A673 (cell line): ENCODE measurements at regions not wholly inside any gene's neighbourhood (a gene's known extent, or its start where the extent isn't known, plus 50 kb on each side); places are given as distances from the start of the nearest gene placed in this dataset.

Experiments used
- BruUV-seq: library from RNA; stranded (reverse); fragments of 400-500 nt; replicated peaks from 2 replicates; lab custom pipeline; 2021; lab: Mats Ljungman, UMichigan
- CTCF ChIA-PET: fragments of 300-600 bp; sonication (Branson Sonifier 250); formaldehyde crosslinking; loops from one replicate; lab custom pipeline; 2022; ENCODE audit warnings: antibody characterized with exemption; lab: Charles Lee
- POLR2A ChIA-PET: fragments of 300-600 bp; sonication (Branson Sonifier 250); formaldehyde crosslinking; loops from one replicate; lab custom pipeline; 2022; ENCODE audit warnings: antibody characterized with exemption; ENCODE audit not compliant: low non-redundant PET; lab: Charles Lee
- DNase-seq: peaks from one replicate; pipeline ENCODE4 v3.0.0-alpha.2; 2015; ENCODE audit warnings: low spot score
- H3K27ac ChIP-seq: fragments of 200-600 bp; sonication (generic); 2 replicates; pipeline ENCODE4 v1.5.1; 2016; ENCODE audit warnings: mixed run types, low read depth, mild to moderate bottlenecking, mixed read lengths, antibody characterized with exemption, low read length; ENCODE audit not compliant: poor library complexity, severe bottlenecking
- H3K27me3 ChIP-seq: fragments of 200-600 bp; sonication (generic); replicated peaks from 2 replicates; pipeline ENCODE4 v1.6.1; 2017; ENCODE audit warnings: mixed run types, low read depth, mild to moderate bottlenecking, mixed read lengths, antibody characterized with exemption, low read length; ENCODE audit not compliant: insufficient read depth, poor library complexity
- H3K36me3 ChIP-seq: fragments of 200-600 bp; sonication (generic); 2 replicates; pipeline ENCODE4 v1.6.1; 2016; ENCODE audit warnings: mixed run types, mild to moderate bottlenecking, mixed read lengths, antibody characterized with exemption, low read length; ENCODE audit not compliant: insufficient read depth, poor library complexity, severe bottlenecking
- H3K4me1 ChIP-seq: fragments of 200-600 bp; sonication (generic); 2 replicates; pipeline ENCODE4 v1.6.1; 2017; ENCODE audit warnings: mixed run types, mild to moderate bottlenecking, mixed read lengths, antibody characterized with exemption, low read length; ENCODE audit not compliant: insufficient read depth, poor library complexity, severe bottlenecking
- H3K4me3 ChIP-seq: fragments of 200-600 bp; sonication (generic); 2 replicates; pipeline ENCODE4 v1.5.1; 2016; ENCODE audit warnings: low read depth, mixed run types, mild to moderate bottlenecking, mixed read lengths, low read length; ENCODE audit not compliant: poor library complexity, severe bottlenecking
- H3K9me3 ChIP-seq: fragments of 200-600 bp; sonication (generic); 2 replicates; pipeline ENCODE4 v1.6.1; 2016; ENCODE audit warnings: mixed run types, low read depth, mild to moderate bottlenecking, mixed read lengths, antibody characterized with exemption, low read length; ENCODE audit not compliant: poor library complexity, severe bottlenecking
- CTCF ChIP-seq: fragments of 300-800, 200-600 bp; sonication (generic); conservative IDR thresholded peaks from 2 replicates; pipeline ENCODE4 v1.5.1; 2017; ENCODE audit warnings: low read depth, mild to moderate bottlenecking, antibody characterized with exemption, low read length, moderate library complexity, mixed read lengths
- EZH2 ChIP-seq: fragments of 200-600 bp; sonication (generic); IDR thresholded peaks from 2 replicates; pipeline ENCODE4 v1.6.1; 2017; ENCODE audit warnings: borderline replicate concordance, low read depth, mild to moderate bottlenecking, mixed read lengths, antibody characterized with exemption, low read length; ENCODE audit not compliant: poor library complexity, severe bottlenecking
- intact Hi-C: fragments of 100-400 bp; cut with micrococcal nuclease; formaldehyde crosslinking; loops from one replicate; pipeline ENCODE4 v1.10.0; 2022; ENCODE audit not compliant: unreplicated experiment

DNA sequence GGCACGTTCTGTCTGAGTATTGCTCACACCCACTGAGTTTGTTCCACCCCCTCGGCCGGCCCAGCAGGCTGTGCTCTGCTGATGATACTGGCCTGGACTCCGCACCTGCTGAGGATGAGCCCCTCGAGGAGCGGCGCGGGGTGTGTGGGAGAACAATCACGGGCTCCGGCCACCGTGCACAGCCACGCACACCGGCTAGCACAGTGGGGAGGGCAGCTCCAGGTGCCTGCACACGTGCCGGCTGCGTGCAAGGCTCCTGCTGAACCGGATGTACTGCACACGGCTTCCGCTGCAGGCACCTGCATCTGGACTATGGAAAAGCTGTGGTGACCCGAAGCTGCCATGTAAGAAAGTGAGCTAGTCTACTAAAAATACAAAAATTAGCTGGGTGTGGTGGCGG is 485.2 kb upstream of the CDH9 start:
- Histone ChIP-seq H3K4me3 (no peak overlapping the region), H3K4me1 (no peaks in the 10 kb centered on the region), H3K27me3 (no peaks in the 10 kb centered on the region), H3K36me3 (no peaks in the 10 kb centered on the region), H3K9me3 (no peaks in the 10 kb centered on the region), H3K27ac (no peak overlapping the region)
- no peak for DNase-seq
- intact Hi-C loops = no loop called here
- TF ChIP-seq CTCF (no peak), EZH2 (no peak)
- BruUV-seq = no TSS peak
- CTCF ChIA-PET = no interaction called here
- POLR2A ChIA-PET = no interaction called here

- intact Hi-C loops = no loop called here
- Histone ChIP-seq H3K4me3 (no peak overlapping the region), H3K9me3 (no peaks in the 10 kb centered on the region), H3K36me3 (no peaks in the 10 kb centered on the region), H3K4me1 (no peaks in the 10 kb centered on the region), H3K27me3 (no peaks in the 10 kb centered on the region), H3K27ac (no peak overlapping the region)
- no peak for DNase-seq
- TF ChIP-seq CTCF = no peak
- TF ChIP-seq EZH2 = no peak
- CTCF ChIA-PET = no interaction called here
- POLR2A ChIA-PET = no interaction called here
- BruUV-seq = no TSS peak
Measured at GRCh38 chr5:27516437-27516836, 478.1 kb upstream of the CDH9 start.

DNA sequence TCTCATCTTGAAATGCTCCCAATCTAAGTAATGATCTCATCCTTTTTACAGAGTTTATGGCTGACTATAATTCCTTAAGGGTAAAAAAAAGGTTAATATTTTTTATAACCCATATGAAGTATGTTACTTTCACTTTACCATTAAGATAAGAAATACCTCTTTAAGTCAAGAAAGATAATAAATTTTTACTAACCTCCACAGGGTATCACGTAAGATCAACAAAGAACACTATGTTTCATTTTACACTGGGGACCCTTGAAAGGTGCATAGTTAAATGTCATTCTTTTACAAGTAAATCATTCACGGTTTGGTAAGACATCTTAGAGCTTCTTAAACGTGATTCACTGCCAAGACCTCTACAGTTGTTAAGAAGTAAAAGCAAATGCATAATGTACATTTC is 472.7 kb upstream of the CDH9 start:
- H3K9me3 ChIP-seq = no peaks in the 10 kb centered on the region
- CTCF ChIA-PET = no interaction called here
- H3K27me3 ChIP-seq = no peaks in the 10 kb centered on the region
- H3K27ac ChIP-seq = no peak overlapping the region
- TF ChIP-seq EZH2 (no peak), CTCF (no peak)
- H3K36me3 ChIP-seq = no peaks in the 10 kb centered on the region
- DNase-seq = no peak
- BruUV-seq = no TSS peak
- H3K4me1 ChIP-seq = no peaks in the 10 kb centered on the region
- POLR2A ChIA-PET = no interaction called here
- no peak overlapping the region for H3K4me3 ChIP-seq
- intact Hi-C loops = no loop called here
